Mucosa of stomach (tissue), 1 donor: ENCODE measurements at regions not wholly inside any gene's neighbourhood (a gene's known extent, or its start where the extent isn't known, plus 50 kb on each side); places are given as distances from the start of the nearest gene placed in this dataset.

Experiments used
- H3K27me3 ChIP-seq: one replicate; pipeline ENCODE4 v1.7.0; 2013; ENCODE audit warnings: mild to moderate bottlenecking, low read length; ENCODE audit not compliant: control insufficient read depth, insufficient read depth
- H3K36me3 ChIP-seq: one replicate; pipeline ENCODE4 v1.7.0; 2013; ENCODE audit warnings: low read length; ENCODE audit not compliant: control insufficient read depth, insufficient read depth
- H3K4me1 ChIP-seq: one replicate; pipeline ENCODE4 v1.7.0; 2013; ENCODE audit warnings: mild to moderate bottlenecking, low read length; ENCODE audit not compliant: control insufficient read depth, insufficient read depth
- H3K4me3 ChIP-seq: one replicate; pipeline ENCODE4 v1.7.0; 2013; ENCODE audit warnings: low read length
- H3K9ac ChIP-seq: one replicate; pipeline ENCODE4 v1.7.0; 2013; ENCODE audit warnings: mild to moderate bottlenecking, low read length, moderate library complexity
- H3K9me3 ChIP-seq: one replicate; pipeline ENCODE4 v1.7.0; 2013; ENCODE audit warnings: mild to moderate bottlenecking, low read length, moderate library complexity; ENCODE audit not compliant: control insufficient read depth
- donor health status: Pancreatic carcinoma.

GRCh38 chr2:109046925-109047508 is 58.0 kb upstream of the EDAR start:
- no peaks in the 10 kb centered on the region for H3K36me3 ChIP-seq
- no peak overlapping the region for H3K9ac ChIP-seq
- H3K4me1 ChIP-seq, result peaks cover 8% of the 10 kb centered on the region
- no peaks in the 10 kb centered on the region for H3K27me3 ChIP-seq
- no peaks in the 10 kb centered on the region for H3K9me3 ChIP-seq
- H3K4me3 ChIP-seq, result no peak overlapping the region

- Histone ChIP-seq H3K36me3 (no peaks in the 10 kb centered on the region), H3K4me3 (no peak overlapping the region), H3K9ac (no peak overlapping the region), H3K27me3 (no peaks in the 10 kb centered on the region), H3K9me3 (no peaks in the 10 kb centered on the region), H3K4me1 (peaks cover 8% of the 10 kb centered on the region)
Measured at GRCh38 chr2:109045505-109045904, 56.5 kb upstream of the EDAR start.

GRCh38 chr2:109038992-109039391 is 50.0 kb upstream of the EDAR start:
- Histone ChIP-seq H3K9me3 (no peaks in the 10 kb centered on the region), H3K9ac (no peak overlapping the region), H3K36me3 (no peaks in the 10 kb centered on the region), H3K4me3 (no peak overlapping the region), H3K4me1 (no peaks in the 10 kb centered on the region), H3K27me3 (no peaks in the 10 kb centered on the region)
